NB4 (cell line): ENCODE measurements at regions not wholly inside any gene's neighbourhood (a gene's known extent, or its start where the extent isn't known, plus 50 kb on each side); places are given as distances from the start of the nearest gene placed in this dataset.

Source experiments
- CTCF ChIP-seq: IDR thresholded peaks from one replicate; pipeline ENCODE4 v1.5.1; 2012; ENCODE audit warnings: low read depth, low read length
- MAX ChIP-seq: IDR thresholded peaks from 2 replicates; pipeline ENCODE4 v1.6.1; 2011; ENCODE audit warnings: low read depth, low read length
- POLR2A ChIP-seq: IDR thresholded peaks from 2 replicates; pipeline ENCODE4 v1.6.1; 2011; ENCODE audit warnings: mild to moderate bottlenecking; ENCODE audit not compliant: insufficient read length; ENCODE audit errors: extremely low read depth

GRCh38 chr4:122234686-122235085 is 82.6 kb downstream of the BLTP1 start:
- no peak for TF ChIP-seq CTCF
- TF ChIP-seq POLR2A: no peak
- TF ChIP-seq MAX: no peak
